ENCODE measurements at regions not wholly inside any gene's neighbourhood (a gene's known extent, or its start where the extent isn't known, plus 50 kb on each side); places are given as distances from the start of the nearest gene placed in this dataset.

DNA sequence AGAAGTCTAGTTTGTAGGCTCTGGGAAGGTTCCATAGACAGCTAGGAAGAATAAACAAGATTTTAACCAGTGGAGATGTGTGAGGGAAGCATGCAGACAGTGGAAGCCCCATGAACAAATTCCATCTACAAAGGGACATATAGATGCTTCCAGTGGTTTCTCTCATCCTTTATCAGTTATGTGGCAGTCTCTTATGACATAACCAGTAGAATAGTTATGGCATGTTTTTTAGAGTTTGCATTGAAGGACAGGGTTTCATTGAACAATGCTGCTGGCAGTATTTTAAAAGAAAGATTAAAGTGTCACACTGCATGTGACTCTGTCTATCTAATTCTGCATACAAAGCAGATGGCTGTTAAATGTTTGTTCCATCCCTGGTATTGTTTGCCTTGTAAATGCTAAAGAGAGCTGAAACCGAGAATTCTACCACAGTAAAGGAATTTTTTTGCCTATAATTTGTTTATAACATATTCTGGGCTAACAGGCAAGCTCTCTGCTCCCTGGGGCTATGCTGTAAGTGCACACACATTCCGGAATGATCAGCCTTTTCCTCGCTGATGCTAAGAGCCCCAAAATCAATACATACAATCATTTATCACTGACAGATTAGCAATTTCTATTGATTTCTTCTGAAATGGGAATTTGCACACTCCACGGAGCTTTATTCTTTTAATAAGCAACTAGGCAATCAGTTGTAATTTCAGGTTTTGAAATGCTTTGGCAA, 76.8 kb upstream of the PELI1 start:
- TF ChIP-seq, protein P1, sequence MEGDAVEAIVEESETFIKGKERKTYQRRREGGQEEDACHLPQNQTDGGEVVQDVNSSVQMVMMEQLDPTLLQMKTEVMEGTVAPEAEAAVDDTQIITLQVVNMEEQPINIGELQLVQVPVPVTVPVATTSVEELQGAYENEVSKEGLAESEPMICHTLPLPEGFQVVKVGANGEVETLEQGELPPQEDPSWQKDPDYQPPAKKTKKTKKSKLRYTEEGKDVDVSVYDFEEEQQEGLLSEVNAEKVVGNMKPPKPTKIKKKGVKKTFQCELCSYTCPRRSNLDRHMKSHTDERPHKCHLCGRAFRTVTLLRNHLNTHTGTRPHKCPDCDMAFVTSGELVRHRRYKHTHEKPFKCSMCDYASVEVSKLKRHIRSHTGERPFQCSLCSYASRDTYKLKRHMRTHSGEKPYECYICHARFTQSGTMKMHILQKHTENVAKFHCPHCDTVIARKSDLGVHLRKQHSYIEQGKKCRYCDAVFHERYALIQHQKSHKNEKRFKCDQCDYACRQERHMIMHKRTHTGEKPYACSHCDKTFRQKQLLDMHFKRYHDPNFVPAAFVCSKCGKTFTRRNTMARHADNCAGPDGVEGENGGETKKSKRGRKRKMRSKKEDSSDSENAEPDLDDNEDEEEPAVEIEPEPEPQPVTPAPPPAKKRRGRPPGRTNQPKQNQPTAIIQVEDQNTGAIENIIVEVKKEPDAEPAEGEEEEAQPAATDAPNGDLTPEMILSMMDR (IDR thresholded peaks at IDR 0.05; ENCODE audit: low read depth, low read length), result no peak
- no peak for DNase-seq (ENCODE audit: low read depth in 2 of 2)
- H3K4me3 ChIP-seq (replicated peaks in 1 of 2; ENCODE audit: low read depth in 2 of 2, low read length in 2 of 2), result no peak overlapping the region

DNA sequence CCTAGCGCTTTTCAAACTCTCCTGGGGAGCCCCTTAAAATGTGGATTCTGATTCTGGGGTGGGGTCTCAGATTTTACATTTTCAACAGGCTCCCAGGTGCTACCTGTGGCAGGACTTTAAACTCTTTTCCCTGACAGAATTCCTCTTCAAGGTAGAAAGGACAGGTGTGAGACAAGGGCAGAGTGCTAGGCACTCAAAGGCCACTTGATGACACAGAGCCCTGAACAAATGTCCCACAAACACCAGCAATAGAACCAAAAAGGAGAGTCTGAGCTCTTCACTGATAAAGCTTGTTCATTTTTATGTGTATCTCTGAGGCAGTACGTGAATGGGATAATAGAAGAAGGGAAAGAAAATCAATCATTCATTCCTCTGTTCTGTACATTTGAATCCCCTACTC, 77.7 kb upstream of the PELI1 start:
- H3K4me3 ChIP-seq (replicated peaks in 1 of 2; ENCODE audit: low read depth in 2 of 2, low read length in 2 of 2), result no peak overlapping the region
- TF ChIP-seq, protein P1 (IDR thresholded peaks at IDR 0.05; ENCODE audit: low read depth, low read length), result no peak
- DNase-seq (ENCODE audit: low read depth in 2 of 2), result no peak

DNA sequence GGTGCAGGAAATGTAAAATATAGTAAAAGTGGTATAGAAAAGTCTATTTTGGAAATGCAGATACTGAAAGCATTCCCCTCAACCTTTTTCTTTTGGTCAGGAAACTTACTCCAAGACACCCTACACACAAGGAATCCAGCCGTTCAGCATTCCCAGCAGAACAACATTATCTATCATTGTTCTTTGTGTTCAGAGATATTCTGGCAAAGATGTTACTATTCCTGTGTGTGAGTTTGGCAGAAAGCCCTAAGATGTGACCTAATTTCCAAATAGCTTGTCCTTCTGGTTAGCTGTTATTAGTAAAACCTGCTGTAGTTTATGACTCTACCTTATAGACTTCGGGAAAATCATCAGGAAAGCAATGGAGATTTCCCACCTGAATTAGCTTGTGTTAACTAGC, 78.1 kb upstream of the PELI1 start:
- TF ChIP-seq, protein P1 (IDR thresholded peaks at IDR 0.05; ENCODE audit: low read depth, low read length), result no peak
- peak; percentile 75 to 87 for DNase-seq (ENCODE audit: low read depth in 2 of 2)

DNA sequence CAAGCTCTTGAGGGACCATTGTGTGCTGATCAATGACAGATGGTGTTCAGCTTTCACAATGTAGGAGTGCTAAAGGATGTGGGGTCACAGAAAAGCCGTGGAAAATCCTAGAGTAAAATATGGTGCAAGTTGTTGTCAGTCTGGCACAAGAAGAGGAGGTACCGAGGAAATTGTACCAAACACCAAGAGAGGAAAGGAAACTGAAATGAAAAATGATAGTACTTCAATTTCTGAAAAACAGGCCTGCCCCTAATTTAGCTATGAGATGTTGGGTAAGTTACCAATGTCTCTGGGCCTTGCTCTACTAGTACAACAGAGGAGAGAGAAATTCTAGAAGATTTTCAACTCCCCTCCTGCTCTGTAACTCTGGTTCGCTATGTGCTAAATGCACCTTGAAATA, 78.8 kb upstream of the PELI1 start:
- H3K4me3 ChIP-seq (replicated peaks in 1 of 2; ENCODE audit: low read depth in 2 of 2, low read length in 2 of 2), result no peak overlapping the region
- DNase-seq (ENCODE audit: low read depth in 2 of 2), result no peak
- TF ChIP-seq, protein P1 (IDR thresholded peaks at IDR 0.05; ENCODE audit: low read depth, low read length), result no peak

More for the DNA sequence above, 78.1 kb upstream of the PELI1 start:
- H3K4me3 ChIP-seq (replicated peaks in 1 of 2; ENCODE audit: low read depth in 2 of 2, low read length in 2 of 2), result no peak overlapping the region

DNA sequence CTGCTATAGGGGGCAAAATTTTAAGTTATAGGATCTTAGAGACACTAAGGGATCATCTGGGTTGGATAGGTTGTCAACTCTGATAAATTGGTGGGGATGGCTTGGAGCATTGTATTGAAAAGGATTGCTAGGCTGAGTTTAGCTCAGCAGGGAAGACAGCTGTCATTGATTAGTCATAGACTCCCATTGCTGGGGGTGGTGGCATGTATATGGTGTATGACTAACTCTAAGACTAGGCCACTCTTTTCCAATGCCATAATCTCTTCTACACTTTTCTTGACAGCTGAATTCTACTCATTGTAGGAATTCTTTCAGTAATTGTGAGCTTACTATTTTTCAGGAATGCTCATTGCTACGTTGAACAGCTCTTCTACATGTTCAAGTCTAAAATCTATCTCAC, 81.3 kb upstream of the PELI1 start:
- peak in 1 of 2 donors; percentile 38 for DNase-seq (ENCODE audit: low read depth in 2 of 2)

DNA sequence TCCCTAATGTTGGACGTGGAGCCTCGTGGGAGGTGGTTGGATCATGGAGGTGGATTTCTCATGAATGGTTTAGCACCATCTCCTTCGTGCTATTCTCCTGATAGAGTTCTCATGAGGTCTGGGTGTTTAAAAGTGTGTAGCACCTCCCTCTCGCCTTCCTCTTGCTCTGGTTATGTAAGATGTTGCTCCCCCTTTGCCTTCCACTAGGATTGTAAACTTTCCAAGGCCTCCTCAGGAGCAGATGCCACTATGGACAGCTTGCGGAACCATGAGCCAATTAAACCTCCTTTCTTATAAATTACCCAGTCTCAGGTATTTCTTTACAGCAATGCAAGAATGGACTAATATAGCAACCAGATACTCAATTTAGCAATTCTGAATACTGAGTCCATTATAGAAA, 82.4 kb upstream of the PELI1 start:
- TF ChIP-seq, protein P1 (IDR thresholded peaks at IDR 0.05; ENCODE audit: low read depth, low read length), result no peak
- no peak for DNase-seq (ENCODE audit: low read depth in 2 of 2)
- no peak overlapping the region for H3K4me3 ChIP-seq (replicated peaks in 1 of 2; ENCODE audit: low read depth in 2 of 2, low read length in 2 of 2)

More for the DNA sequence above, 81.3 kb upstream of the PELI1 start:
- H3K4me3 ChIP-seq (replicated peaks in 1 of 2; ENCODE audit: low read depth in 2 of 2, low read length in 2 of 2), result no peak overlapping the region
- TF ChIP-seq, protein P1 (IDR thresholded peaks at IDR 0.05; ENCODE audit: low read depth, low read length), result no peak
